ENCODE measurements at regions not wholly inside any gene's neighbourhood (a gene's known extent, or its start where the extent isn't known, plus 50 kb on each side); places are given as distances from the start of the nearest gene placed in this dataset.

DNA sequence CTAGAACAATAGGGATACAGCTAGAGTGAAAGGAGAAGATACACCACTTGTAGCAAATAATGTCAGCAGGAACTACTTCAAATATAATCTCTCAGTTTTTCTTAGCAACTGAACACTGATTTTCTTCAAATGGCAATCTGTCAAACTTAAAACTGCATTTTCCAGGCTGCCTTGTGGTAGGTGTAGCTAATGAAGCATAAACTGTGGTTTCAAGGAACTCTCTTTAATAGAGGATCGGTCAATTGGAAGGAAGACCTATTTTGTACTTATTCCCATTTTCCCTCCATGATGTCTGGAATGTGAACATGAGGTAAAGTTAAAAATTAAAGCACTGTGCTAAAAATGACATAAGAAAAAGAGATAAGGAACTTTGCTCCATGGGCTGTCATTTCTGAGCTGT lies 1261.9 kb downstream of the PCDH17 start:
- TF ChIP-seq, protein P1, sequence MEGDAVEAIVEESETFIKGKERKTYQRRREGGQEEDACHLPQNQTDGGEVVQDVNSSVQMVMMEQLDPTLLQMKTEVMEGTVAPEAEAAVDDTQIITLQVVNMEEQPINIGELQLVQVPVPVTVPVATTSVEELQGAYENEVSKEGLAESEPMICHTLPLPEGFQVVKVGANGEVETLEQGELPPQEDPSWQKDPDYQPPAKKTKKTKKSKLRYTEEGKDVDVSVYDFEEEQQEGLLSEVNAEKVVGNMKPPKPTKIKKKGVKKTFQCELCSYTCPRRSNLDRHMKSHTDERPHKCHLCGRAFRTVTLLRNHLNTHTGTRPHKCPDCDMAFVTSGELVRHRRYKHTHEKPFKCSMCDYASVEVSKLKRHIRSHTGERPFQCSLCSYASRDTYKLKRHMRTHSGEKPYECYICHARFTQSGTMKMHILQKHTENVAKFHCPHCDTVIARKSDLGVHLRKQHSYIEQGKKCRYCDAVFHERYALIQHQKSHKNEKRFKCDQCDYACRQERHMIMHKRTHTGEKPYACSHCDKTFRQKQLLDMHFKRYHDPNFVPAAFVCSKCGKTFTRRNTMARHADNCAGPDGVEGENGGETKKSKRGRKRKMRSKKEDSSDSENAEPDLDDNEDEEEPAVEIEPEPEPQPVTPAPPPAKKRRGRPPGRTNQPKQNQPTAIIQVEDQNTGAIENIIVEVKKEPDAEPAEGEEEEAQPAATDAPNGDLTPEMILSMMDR (IDR thresholded peaks at IDR 0.05; ENCODE audit: low read depth, low read length), result no peak
- no peak for DNase-seq (ENCODE audit: extremely low read depth, low read depth)

DNA sequence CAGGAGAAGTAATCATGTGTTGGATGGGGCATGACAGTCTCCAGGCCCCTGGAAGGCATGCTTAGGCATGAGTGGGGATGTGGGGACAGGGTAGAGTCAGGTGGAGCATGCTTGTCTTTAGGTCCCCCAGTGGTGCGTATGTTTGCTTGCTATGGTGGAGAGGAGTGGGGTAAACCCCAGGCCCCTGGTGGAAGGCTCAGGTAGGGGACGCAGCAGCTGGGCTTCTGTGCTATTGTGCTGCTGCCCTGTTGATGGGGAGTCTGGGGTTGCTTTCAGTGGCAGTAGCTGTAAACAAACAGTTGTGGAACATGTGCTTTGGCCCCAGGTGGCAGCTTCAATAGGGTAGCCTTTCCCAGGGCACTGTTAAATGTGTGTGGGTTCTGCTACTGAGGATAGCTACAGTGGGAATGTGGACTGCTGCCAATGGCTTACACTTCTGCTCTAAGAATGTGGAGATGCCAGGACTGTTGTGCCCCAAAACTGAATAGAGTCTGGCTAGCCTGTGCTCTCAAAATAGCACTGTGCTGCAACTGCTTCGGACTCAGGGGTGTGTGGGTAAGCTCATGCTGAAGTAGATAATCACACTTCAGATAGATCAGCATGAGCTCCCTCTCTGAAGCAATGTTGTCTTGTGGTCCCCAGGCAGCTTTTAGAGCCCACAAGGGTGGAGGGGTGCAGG lies 1257.3 kb downstream of the DIAPH3 start:
- DNase-seq (ENCODE audit: extremely low read depth, low read depth), result no peak
- TF ChIP-seq, protein P1 (IDR thresholded peaks at IDR 0.05; ENCODE audit: low read depth, low read length), result no peak

DNA sequence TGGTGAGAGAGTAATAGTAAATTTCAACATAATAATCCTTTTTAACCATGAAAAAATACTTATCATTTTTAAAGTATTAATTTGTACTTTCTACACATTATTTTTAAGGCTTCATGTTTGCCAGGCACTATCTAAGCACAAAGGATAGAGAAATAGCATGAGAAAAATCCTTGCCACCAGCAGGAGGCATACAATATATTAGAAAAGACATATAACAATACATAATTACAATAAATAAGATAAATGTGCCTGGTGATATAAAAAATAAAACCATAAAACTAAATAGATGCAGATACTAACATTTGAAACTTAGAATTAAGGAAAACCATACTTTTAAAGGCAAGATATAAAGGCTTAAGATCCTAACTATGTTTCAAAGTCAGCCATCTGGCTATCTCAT lies 1256.4 kb downstream of the DIAPH3 start:
- TF ChIP-seq, protein P1 (IDR thresholded peaks at IDR 0.05; ENCODE audit: low read depth, low read length), result no peak
- DNase-seq (ENCODE audit: extremely low read depth, low read depth), result no peak

DNA sequence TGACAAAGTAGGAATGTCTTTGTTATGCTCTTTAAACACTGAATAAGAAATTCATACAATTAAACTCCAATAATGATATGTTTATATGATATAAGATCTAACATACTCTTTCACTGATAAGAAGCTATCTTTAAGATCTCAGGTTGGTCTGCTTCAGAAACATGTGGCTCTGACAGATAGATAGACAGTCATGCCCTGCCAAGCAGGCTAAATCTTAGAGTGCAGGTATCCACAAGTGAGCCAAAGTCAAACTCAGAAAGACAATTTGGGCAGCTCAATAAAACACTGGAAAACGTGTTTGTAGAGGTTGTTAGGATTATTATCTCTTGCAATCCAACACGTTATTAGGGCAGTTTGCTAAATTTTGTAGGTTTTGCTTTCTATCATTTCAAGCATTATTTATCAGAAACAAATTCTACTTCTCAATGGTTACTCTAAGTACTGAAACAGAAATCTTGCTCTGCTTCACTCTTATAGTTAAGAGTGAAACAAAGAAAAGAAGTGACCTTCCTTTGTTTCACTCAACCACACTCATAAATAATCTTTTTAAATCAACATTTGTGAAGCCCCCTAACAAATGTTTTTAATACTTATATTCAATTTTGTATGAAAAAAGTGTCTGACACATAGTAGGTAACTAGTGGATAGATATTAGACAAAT lies 1255.6 kb downstream of the DIAPH3 start:
- TF ChIP-seq, protein P1 (IDR thresholded peaks at IDR 0.05; ENCODE audit: low read depth, low read length), result no peak

GRCh38 chr13:58919551-58919950 lies 1244.2 kb downstream of the DIAPH3 start:
- no peak for DNase-seq (ENCODE audit: extremely low read depth, low read depth)
- TF ChIP-seq, protein P1 (IDR thresholded peaks at IDR 0.05; ENCODE audit: low read depth, low read length), result no peak

More for the DNA sequence above, 1255.6 kb downstream of the DIAPH3 start:
- no peak for DNase-seq (ENCODE audit: extremely low read depth, low read depth)

DNA sequence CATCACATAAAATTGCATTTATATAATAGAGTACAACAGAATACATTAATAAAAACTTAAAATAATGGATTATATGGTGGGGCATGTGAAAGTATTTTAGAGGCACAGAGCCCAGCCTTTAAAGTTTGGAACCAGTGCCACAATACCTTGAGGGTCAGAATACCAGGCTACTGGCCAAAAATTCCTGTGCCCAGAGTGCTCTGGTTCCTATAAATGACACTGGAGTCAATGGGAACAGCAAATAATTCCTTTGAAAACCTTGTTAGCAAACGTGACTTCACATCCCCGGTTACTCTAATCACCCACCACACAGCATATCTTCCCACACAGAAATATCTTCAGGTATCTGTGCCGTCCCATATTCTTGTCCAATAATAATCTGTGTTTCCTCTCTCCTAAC lies 1242.6 kb downstream of the DIAPH3 start:
- TF ChIP-seq, protein P1 (IDR thresholded peaks at IDR 0.05; ENCODE audit: low read depth, low read length), result no peak
- no peak for DNase-seq (ENCODE audit: extremely low read depth, low read depth)

DNA sequence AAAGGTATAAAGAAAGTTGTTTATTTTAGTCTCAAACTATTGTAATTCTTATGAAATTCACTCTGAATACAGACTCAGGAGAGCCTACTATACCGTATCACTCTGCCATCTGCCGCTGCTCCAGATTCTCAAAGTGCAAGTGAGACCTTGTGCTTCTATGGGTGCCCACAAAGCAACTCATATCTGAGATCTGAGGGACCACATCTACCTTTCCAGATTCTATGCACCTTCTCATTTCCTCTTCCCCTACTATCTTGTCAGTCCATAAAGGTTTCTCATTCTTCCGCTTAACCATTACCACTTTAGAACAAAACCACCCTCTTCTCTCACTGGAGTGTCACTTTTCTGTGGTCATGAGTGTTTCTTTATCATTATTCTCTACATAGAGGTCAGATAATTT lies 1236.9 kb downstream of the DIAPH3 start:
- TF ChIP-seq, protein P1 (IDR thresholded peaks at IDR 0.05; ENCODE audit: low read depth, low read length), result no peak
- DNase-seq (ENCODE audit: extremely low read depth, low read depth), result no peak

All from AG09319 (cell line).